ENCODE measurements at regions not wholly inside any gene's neighbourhood (a gene's known extent, or its start where the extent isn't known, plus 50 kb on each side); places are given as distances from the start of the nearest gene placed in this dataset.

DNA sequence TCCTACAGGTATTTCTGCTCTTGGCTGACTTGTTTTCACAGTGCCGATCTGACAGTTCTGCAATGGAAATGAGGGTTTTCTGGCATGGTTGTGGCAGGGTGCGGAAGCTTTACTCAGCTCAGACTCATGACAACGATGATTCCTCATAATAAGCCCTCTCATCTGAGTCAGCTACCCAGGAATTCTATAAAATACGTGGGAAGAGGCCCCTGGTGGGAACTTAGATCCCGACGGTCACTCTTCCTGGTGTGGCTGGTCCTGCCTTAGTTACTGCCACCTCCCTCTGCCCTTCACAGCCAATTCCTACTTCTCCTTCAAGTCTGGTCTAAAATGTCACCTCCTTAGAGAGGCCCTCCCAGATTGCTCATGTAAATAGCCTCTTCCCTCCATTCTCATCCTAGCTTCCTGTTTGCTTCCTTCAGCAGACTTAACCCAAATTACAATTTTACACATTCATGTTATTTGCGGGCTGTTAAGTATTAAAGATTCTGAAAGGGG is 104.2 kb upstream of the MAP1LC3B2 start:
- TF ChIP-seq, protein P1, sequence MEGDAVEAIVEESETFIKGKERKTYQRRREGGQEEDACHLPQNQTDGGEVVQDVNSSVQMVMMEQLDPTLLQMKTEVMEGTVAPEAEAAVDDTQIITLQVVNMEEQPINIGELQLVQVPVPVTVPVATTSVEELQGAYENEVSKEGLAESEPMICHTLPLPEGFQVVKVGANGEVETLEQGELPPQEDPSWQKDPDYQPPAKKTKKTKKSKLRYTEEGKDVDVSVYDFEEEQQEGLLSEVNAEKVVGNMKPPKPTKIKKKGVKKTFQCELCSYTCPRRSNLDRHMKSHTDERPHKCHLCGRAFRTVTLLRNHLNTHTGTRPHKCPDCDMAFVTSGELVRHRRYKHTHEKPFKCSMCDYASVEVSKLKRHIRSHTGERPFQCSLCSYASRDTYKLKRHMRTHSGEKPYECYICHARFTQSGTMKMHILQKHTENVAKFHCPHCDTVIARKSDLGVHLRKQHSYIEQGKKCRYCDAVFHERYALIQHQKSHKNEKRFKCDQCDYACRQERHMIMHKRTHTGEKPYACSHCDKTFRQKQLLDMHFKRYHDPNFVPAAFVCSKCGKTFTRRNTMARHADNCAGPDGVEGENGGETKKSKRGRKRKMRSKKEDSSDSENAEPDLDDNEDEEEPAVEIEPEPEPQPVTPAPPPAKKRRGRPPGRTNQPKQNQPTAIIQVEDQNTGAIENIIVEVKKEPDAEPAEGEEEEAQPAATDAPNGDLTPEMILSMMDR (conservative IDR thresholded peaks at IDR 0.05; ENCODE audit: control insufficient read depth, insufficient read depth, low read depth, low read length), result no peak
- peak; percentile 98 for DNase-seq (ENCODE audit: low read depth)
- no peak overlapping the region for H3K4me3 ChIP-seq (ENCODE audit: control insufficient read depth, low read depth, low read length)

DNA sequence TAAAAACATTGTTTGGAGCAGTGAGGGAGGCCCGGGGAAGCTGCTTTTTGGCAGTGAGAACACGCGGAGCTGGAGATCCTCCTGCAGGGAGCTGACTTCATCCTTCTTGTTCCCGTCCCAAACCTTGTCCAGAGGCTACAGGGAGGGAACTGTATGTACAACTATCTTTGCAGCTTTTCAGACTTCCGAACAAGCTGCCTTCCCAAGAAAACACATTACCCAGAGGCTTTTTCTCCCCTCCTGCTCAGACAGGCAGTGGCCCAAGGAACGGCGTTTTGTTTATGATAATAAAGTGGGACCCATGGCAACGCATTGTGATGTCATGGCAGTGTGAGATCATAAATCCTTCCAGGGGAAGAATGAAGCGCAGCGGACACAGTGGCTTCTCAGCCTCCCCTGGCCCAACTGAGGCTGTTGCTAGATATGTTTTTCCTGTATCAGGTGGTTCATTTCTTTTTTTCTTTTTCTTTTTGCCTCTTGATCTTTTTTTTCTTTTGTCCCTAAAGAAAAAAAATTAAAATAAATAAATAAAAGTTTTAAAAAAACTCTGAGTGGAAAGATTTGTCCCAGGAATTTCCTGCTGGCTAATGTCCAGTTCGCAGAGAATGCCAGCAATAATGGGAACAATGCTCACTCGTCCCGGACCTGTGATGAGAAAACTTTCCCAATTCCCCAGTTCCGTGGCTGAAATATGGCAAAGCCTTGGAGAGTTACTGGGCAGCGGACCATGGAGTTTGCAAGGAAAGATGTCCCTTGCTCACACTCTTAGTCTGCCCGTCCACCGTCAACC is 103.4 kb upstream of the MAP1LC3B2 start:
- TF ChIP-seq, protein P1 (conservative IDR thresholded peaks at IDR 0.05; ENCODE audit: control insufficient read depth, insufficient read depth, low read depth, low read length), result no peak
- peak; percentile 98 for DNase-seq (ENCODE audit: low read depth)
- no peak overlapping the region for H3K4me3 ChIP-seq (ENCODE audit: control insufficient read depth, low read depth, low read length)

DNA sequence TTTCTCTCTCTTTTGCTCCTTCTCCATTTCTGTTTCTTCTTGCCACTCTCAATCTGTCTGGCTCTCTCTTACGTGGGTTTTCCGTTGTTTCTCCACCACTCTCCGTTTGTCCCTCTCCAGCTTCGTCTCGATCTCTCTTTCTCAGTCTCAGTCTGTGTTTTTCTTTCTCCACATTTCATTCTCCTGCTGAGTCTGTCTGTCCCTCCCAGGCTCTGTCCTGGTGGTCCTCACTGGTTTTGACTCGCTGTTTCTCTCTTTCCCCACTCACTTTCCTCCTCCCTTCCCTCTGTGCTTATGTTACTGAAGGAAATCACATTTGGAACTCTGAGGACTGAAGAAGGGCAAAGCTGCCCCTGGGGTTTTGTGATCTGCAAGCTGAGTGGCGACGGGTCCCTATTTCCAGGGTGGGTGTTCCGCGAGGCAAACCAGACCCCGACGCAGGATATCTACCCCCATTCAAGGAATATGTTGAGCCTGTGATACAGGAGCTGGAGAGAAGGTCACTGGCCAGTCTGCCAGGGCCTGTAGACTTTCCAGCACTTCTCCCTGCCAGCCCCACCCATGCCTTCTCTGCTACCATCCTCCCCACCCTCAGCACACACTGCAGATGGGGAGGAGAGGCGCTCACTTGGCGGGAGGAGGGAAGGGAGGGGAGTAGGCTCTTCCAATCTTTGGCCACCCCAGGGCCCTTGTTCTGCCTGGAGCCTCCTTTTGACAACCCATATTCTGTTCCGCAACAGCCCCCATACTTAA is 102.7 kb upstream of the MAP1LC3B2 start:
- TF ChIP-seq, protein P1 (conservative IDR thresholded peaks at IDR 0.05; ENCODE audit: control insufficient read depth, insufficient read depth, low read depth, low read length), result no peak
- DNase-seq (ENCODE audit: low read depth), result peak; percentile 28
- no peak overlapping the region for H3K4me3 ChIP-seq (ENCODE audit: control insufficient read depth, low read depth, low read length)

DNA sequence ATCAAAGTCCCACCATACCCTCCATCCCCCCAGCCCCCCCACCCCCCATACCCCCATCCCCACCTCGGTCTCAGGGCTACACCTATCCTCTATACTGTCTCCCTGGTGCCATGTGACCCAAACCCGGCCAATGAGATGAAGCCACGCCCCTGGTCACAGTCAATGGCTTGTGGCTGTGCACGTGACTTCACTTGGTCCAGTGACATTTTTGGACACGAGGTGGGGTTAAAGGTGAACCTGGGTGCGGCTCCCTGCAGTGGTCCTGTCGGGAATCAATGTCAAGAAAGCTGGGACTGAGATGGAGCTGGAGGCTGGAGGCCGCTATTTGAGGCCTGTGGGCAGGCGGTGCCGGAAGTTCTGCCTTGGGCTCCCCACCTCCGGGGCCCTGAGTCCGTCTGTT is 100.7 kb upstream of the MAP1LC3B2 start:
- no peak overlapping the region for H3K4me3 ChIP-seq (ENCODE audit: control insufficient read depth, low read depth, low read length)
- DNase-seq (ENCODE audit: low read depth), result no peak
- TF ChIP-seq, protein P1 (conservative IDR thresholded peaks at IDR 0.05; ENCODE audit: control insufficient read depth, insufficient read depth, low read depth, low read length), result no peak

DNA sequence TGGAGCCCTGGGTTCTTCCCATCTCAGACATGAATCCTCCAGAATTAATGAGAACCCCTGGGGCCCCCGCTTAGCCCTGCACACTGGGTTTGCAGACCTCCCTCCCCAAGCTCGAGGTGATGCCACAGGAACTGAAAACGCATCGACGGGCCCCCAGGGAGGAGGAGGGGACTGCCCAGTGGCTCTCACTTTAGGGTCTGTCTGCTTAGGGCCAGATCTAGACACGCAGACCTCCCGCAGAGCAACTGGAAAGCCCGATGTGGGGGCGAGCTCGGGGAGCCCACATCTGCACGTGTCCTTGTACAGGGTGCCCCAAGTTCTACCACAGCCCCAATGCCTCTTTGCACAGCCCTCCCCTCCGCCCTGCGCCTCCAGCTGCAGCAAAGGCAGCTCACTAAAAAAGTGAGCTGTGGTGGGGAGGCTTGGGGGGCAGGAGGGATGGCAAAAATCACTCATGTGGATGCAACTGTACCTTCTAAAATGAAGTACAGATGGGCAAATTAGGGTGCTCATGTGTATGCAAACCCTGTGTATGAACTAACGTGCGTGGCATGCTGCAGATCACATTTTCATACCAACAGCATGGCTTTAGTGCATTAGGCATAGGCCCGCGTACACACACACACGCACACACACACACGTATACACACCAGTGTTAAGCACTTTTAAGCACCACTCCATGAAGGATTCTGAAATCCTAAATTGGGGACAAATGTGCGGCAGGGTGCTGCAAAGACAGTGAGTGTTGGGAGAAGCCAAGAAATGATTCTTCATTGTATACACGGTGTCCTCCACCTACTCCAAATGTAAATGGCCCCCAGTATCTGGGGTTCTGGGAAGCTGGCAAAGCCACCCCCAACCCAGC is 99.9 kb upstream of the MAP1LC3B2 start:
- no peak overlapping the region for H3K4me3 ChIP-seq (ENCODE audit: control insufficient read depth, low read depth, low read length)
- TF ChIP-seq, protein P1 (conservative IDR thresholded peaks at IDR 0.05; ENCODE audit: control insufficient read depth, insufficient read depth, low read depth, low read length), result no peak
- DNase-seq (ENCODE audit: low read depth), result no peak

All from fibroblast of mammary gland (primary cell).